Lower lobe of right lung (tissue), 2 donors: ENCODE measurements at regions not wholly inside any gene's neighbourhood (a gene's known extent, or its start where the extent isn't known, plus 50 kb on each side); places are given as distances from the start of the nearest gene placed in this dataset.
A peak's percentile ranks its signal among the peaks of the same experiment; 100 is the strongest.

Experiments used
- ATAC-seq, 2 donors: fragments of 200-7000 bp; cut with Tn5 transposase; one replicate each; pipeline ENCODE4 v1.9.1; 2020 to 2022; ENCODE audit warnings: mild to moderate bottlenecking in 2 of 2, moderate library complexity in 2 of 2
- DNase-seq: peaks from one replicate; pipeline ENCODE4 v3.0.0-alpha.2; 2020
- H3K27ac ChIP-seq: fragments of 200-600 bp; one replicate; pipeline ENCODE4 v1.8.0; 2022
- H3K27me3 ChIP-seq: fragments of 200-600 bp; one replicate; pipeline ENCODE4 v1.8.0; 2022; ENCODE audit warnings: low read depth
- H3K36me3 ChIP-seq: fragments of 200-600 bp; one replicate; pipeline ENCODE4 v1.8.0; 2022; ENCODE audit warnings: mild to moderate bottlenecking
- H3K4me1 ChIP-seq: fragments of 200-600 bp; one replicate; pipeline ENCODE4 v1.8.0; 2022
- H3K4me3 ChIP-seq: fragments of 200-600 bp; one replicate; pipeline ENCODE4 v1.8.0; 2022; ENCODE audit warnings: mild to moderate bottlenecking
- H3K9me3 ChIP-seq: fragments of 200-600 bp; one replicate; pipeline ENCODE4 v1.8.0; 2022
- CTCF ChIP-seq: fragments of 200-600 bp; IDR thresholded peaks from one replicate; pipeline ENCODE4 v1.8.0; 2022; ENCODE audit warnings: antibody characterized with exemption, mild to moderate bottlenecking
- intact Hi-C: fragments of 100-400 bp; cut with DNase I; formaldehyde crosslinking; loops from one replicate; pipeline ENCODE4 v1.11.0; 2022
- donor health status: DM: no; HTN: yes; CAD: no; lungs with severe emphysema.

DNA sequence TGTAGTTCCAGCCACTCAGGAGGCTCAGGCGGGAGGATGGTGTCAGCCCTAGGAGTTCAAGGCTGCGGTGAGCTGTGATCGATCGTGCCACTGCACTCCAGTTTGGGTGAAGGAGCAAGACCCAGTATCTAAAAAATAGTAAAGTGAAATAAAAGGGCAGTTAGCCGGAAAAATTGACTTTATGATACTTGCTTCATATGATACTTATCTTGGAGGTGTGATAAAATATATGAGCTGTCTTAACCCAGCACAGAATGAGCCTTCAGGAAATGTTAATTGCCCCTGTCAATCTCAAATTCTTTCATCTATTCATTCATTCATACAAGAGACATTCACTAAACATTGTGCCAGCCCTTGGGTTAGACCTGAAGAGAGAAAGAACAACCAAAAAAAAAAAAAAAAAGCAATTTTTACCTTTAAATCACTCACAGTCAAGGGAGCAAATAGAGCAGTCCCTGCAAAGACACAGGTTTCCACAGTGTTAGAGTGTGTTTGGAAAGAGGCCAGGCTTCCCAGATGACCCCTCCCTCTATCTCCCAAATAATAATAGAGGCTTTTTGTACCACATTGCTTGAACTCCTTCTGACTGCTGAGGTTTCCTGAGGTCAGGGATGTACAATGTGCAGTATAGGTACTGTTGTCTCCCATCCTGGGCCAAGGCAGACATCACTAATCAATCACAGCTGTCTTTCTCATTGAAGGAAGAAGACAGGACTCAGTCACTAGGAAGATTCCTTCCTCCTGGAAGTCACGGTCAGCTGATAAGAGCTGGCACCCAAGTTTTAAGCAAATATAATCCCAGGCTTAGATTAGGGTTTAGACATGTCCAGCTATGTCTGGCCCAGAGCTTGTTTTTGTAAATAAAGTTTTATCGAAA is 454.6 kb downstream of the MIAT start:
- H3K9me3 ChIP-seq = no peaks in the 10 kb centered on the region
- H3K27ac ChIP-seq = no peak overlapping the region
- no peak for DNase-seq
- no peak for ATAC-seq
- H3K4me1 ChIP-seq = peaks cover 4% of the 10 kb centered on the region
- H3K36me3 ChIP-seq = no peaks in the 10 kb centered on the region
- TF ChIP-seq CTCF = no peak
- no peak overlapping the region for H3K4me3 ChIP-seq
- intact Hi-C loops = no loop called here
- no peaks in the 10 kb centered on the region for H3K27me3 ChIP-seq

DNA sequence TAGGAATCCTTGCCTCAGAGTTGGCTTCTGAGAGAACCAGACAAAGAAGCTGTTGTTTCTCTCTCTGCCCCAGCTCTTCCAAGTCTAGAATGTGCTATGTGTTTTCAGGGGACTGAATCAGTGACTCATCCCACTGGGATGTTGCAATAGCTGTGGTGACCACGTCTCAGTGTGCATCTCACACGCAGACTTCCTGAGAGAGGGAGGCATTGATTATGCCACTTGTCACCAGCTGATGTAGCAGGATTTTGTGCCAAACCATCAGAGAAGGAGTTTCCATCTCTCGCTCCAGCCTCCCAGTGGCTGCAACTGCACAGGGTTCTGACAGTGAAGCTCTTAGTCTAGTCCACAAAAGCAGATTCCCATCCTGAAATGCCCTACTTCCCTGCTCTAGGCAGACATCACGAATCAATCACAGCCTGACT is 455.8 kb downstream of the MIAT start:
- no peaks in the 10 kb centered on the region for H3K36me3 ChIP-seq
- intact Hi-C loops = no loop called here
- H3K4me3 ChIP-seq = no peak overlapping the region
- no peak for TF ChIP-seq CTCF
- DNase-seq (no peak), ATAC-seq (peak; percentile 40 to 77)
- no peaks in the 10 kb centered on the region for H3K9me3 ChIP-seq
- no peaks in the 10 kb centered on the region for H3K27me3 ChIP-seq
- H3K4me1 ChIP-seq = peaks cover 4% of the 10 kb centered on the region
- no peak overlapping the region for H3K27ac ChIP-seq

GRCh38 chr22:27113641-27114040 is 456.3 kb downstream of the MIAT start:
- intact Hi-C loops = no loop called here
- H3K27ac ChIP-seq = no peak overlapping the region
- no peak for DNase-seq
- H3K4me1 ChIP-seq = peaks cover 4% of the 10 kb centered on the region
- no peaks in the 10 kb centered on the region for H3K27me3 ChIP-seq
- no peak overlapping the region for H3K4me3 ChIP-seq
- H3K36me3 ChIP-seq = no peaks in the 10 kb centered on the region
- TF ChIP-seq CTCF = no peak
- no peak for ATAC-seq
- H3K9me3 ChIP-seq = no peaks in the 10 kb centered on the region

GRCh38 chr22:27114186-27114585 is 456.8 kb downstream of the MIAT start:
- DNase-seq (no peak), ATAC-seq (no peak)
- no peaks in the 10 kb centered on the region for H3K36me3 ChIP-seq
- H3K4me3 ChIP-seq = no peak overlapping the region
- H3K4me1 ChIP-seq = peaks cover 4% of the 10 kb centered on the region
- H3K27me3 ChIP-seq = no peaks in the 10 kb centered on the region
- intact Hi-C loops = no loop called here
- TF ChIP-seq CTCF = no peak
- no peak overlapping the region for H3K27ac ChIP-seq
- no peaks in the 10 kb centered on the region for H3K9me3 ChIP-seq

GRCh38 chr22:27115410-27115809 is 458.0 kb downstream of the MIAT start:
- no peaks in the 10 kb centered on the region for H3K36me3 ChIP-seq
- DNase-seq (no peak), ATAC-seq (no peak)
- peaks cover 6% of the 10 kb centered on the region for H3K9me3 ChIP-seq
- no peaks in the 10 kb centered on the region for H3K27me3 ChIP-seq
- no peak overlapping the region for H3K4me3 ChIP-seq
- intact Hi-C loops = no loop called here
- no peak for TF ChIP-seq CTCF
- H3K27ac ChIP-seq = no peak overlapping the region
- H3K4me1 ChIP-seq = peaks cover 4% of the 10 kb centered on the region
